Skin epidermis (tissue), 12 donors: ENCODE measurements at regions not wholly inside any gene's neighbourhood (a gene's known extent, or its start where the extent isn't known, plus 50 kb on each side); places are given as distances from the start of the nearest gene placed in this dataset.
"Not testable (repeated sequence)": the region's sequence is repeated elsewhere in the genome, so short reads cannot be mapped to it uniquely, and the experiment has no call there.

Source experiments
- H3K27ac ChIP-seq, 21 experiments: fragments of 200-600 bp; sonication (generic) in 11 of 21; one replicate each; pipeline ENCODE4 v1.5.0; 2020; ENCODE audit warnings: mild to moderate bottlenecking in 3 of 21, inconsistent platforms in 2 of 21, moderate library complexity in 2 of 21
- H3K4me3 ChIP-seq, 7 experiments: fragments of 200-600 bp; sonication (generic) in 2 of 7; one replicate each; pipeline ENCODE4 v1.5.0; 2020; ENCODE audit warnings: inconsistent platforms in 2 of 7, mild to moderate bottlenecking in 2 of 7, moderate library complexity in 1 of 7

- H3K27ac ChIP-seq, H3K4me3 ChIP-seq: not testable (repeated sequence)
Observed at GRCh38 chr9:65423691-65424436, 138.9 kb upstream of the FOXD4L5 start.

- H3K4me3 ChIP-seq: not testable (repeated sequence)
Observed at GRCh38 chr9:65422966-65423690, 138.1 kb upstream of the FOXD4L5 start.

GRCh38 chr9:65421486-65421885 is 136.5 kb upstream of the FOXD4L5 start:
- not testable (repeated sequence) for H3K4me3 ChIP-seq, H3K27ac ChIP-seq

More at GRCh38 chr9:65422966-65423690, 138.1 kb upstream of the FOXD4L5 start:
- H3K27ac ChIP-seq: not testable (repeated sequence)

GRCh38 chr9:65420771-65421170 is 135.8 kb upstream of the FOXD4L5 start:
- Histone ChIP-seq H3K27ac (no peak overlapping the region), H3K4me3 (no peak overlapping the region)

- not testable (repeated sequence) for H3K4me3 ChIP-seq
Observed at GRCh38 chr9:65418966-65419365, 134.0 kb upstream of the FOXD4L5 start.

GRCh38 chr9:65416948-65417347 is 131.9 kb upstream of the FOXD4L5 start:
- H3K27ac ChIP-seq, H3K4me3 ChIP-seq: not testable (repeated sequence)

More at GRCh38 chr9:65418966-65419365, 134.0 kb upstream of the FOXD4L5 start:
- not testable (repeated sequence) for H3K27ac ChIP-seq

GRCh38 chr9:65414249-65414648 is 129.2 kb upstream of the FOXD4L5 start:
- not testable (repeated sequence) for H3K27ac ChIP-seq, H3K4me3 ChIP-seq

GRCh38 chr9:65413371-65413770 is 128.4 kb upstream of the FOXD4L5 start:
- H3K27ac ChIP-seq, H3K4me3 ChIP-seq: not testable (repeated sequence)

GRCh38 chr9:65411901-65412300 is 126.9 kb upstream of the FOXD4L5 start:
- Histone ChIP-seq H3K4me3 (no peak overlapping the region), H3K27ac (no peak overlapping the region)

GRCh38 chr9:65411336-65411735 is 126.3 kb upstream of the FOXD4L5 start:
- Histone ChIP-seq H3K27ac (no peak overlapping the region), H3K4me3 (no peak overlapping the region)

GRCh38 chr9:65410926-65411325 is 125.9 kb upstream of the FOXD4L5 start:
- Histone ChIP-seq H3K4me3 (no peak overlapping the region), H3K27ac (no peak overlapping the region)

GRCh38 chr9:65409471-65409980 is 124.5 kb upstream of the FOXD4L5 start:
- Histone ChIP-seq H3K4me3 (no peak overlapping the region), H3K27ac (no peak overlapping the region)

GRCh38 chr9:65408806-65409205 is 123.8 kb upstream of the FOXD4L5 start:
- not testable (repeated sequence) for H3K27ac ChIP-seq

GRCh38 chr9:65406625-65407024 is 121.6 kb upstream of the FOXD4L5 start:
- H3K4me3 ChIP-seq, H3K27ac ChIP-seq: not testable (repeated sequence)

More at GRCh38 chr9:65408806-65409205, 123.8 kb upstream of the FOXD4L5 start:
- H3K4me3 ChIP-seq: not testable (repeated sequence)

- not testable (repeated sequence) for H3K4me3 ChIP-seq, H3K27ac ChIP-seq
Observed at GRCh38 chr9:65405766-65406165, 120.8 kb upstream of the FOXD4L5 start.

GRCh38 chr9:65405253-65405652 is 120.2 kb upstream of the FOXD4L5 start:
- no peak overlapping the region for H3K4me3 ChIP-seq
- H3K27ac ChIP-seq: no peak overlapping the region

- Histone ChIP-seq H3K27ac (no peak overlapping the region), H3K4me3 (no peak overlapping the region)
Observed at GRCh38 chr9:65404232-65405006, 119.4 kb upstream of the FOXD4L5 start.

GRCh38 chr9:65403721-65404120 is 118.7 kb upstream of the FOXD4L5 start:
- Histone ChIP-seq H3K27ac (no peak overlapping the region), H3K4me3 (no peak overlapping the region)

GRCh38 chr9:65403072-65403471 is 118.1 kb upstream of the FOXD4L5 start:
- H3K4me3 ChIP-seq, H3K27ac ChIP-seq: not testable (repeated sequence)

GRCh38 chr9:65402206-65402870 is 117.3 kb upstream of the FOXD4L5 start:
- not testable (repeated sequence) for H3K4me3 ChIP-seq

More at GRCh38 chr9:65402206-65402870, 117.3 kb upstream of the FOXD4L5 start:
- H3K27ac ChIP-seq: not testable (repeated sequence)
